SKM-1 treated with dmso at 0.1 percent for 144 hours (cell line): ENCODE measurements at regions not wholly inside any gene's neighbourhood (a gene's known extent, or its start where the extent isn't known, plus 50 kb on each side); places are given as distances from the start of the nearest gene placed in this dataset.

Source experiments
- DNase-seq: peaks from one replicate; lab custom pipeline; 2025; ENCODE audit not compliant: unreplicated experiment; lab: John Stamatoyannopoulos, UW

DNA sequence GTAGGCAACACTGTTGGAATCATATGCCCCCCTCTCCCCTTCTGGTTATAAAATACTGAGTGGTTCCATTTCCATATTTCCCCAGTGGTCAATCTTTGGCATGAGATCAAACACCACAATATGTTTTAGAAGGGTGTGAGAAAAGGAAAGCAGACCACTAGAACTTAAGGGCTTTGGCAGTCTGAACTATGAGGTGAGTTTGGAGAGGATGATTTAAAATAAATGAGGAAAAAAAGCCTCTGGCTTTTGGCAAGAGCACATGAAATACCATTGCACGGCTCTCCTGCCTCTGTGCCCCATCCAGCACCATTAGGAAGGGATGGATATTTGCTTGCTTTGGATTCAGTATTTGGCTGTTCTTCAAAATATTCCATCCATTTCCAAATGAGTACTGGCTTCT lies 339.5 kb upstream of the C1orf87 start:
- no peak for DNase-seq

DNA sequence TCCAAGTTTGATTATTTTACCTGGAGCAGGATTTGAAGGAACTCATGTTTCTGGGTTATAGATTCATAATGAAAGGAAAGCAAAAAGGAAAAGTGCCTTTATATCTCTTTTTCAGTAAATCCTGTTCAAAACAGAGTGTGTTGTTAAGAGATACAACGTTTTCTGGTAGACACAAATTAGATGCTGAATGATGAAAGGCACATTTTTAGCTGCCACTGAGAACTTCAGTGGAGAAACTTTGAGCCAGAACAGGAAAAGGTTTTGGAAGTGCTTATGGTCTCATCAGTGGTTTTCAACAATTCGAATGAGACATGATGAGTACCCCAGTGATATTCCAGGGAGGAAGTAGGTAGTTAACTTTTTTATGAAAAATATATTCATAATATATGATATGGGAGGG lies 338.0 kb upstream of the C1orf87 start:
- DNase-seq = no peak

DNA sequence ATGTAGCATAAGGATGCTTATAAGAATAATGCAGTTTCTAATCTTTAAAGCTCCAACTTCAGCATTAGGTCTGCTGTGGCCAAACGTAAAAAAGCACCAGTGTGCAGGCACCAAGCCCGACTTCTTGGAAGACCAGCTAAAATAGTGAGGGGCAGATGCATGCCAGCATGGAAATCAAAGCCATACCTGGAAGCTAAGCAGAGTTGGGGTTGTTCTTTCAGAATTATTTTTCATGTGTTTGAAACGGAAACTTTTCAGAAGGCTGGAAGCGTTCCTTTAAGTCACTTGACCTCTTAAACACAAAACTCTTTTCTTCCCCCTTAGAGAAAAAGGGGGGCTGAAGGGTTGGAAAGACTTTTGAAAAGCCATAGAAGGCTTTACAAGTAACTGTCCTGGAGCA lies 329.2 kb upstream of the C1orf87 start:
- DNase-seq = no peak

DNA sequence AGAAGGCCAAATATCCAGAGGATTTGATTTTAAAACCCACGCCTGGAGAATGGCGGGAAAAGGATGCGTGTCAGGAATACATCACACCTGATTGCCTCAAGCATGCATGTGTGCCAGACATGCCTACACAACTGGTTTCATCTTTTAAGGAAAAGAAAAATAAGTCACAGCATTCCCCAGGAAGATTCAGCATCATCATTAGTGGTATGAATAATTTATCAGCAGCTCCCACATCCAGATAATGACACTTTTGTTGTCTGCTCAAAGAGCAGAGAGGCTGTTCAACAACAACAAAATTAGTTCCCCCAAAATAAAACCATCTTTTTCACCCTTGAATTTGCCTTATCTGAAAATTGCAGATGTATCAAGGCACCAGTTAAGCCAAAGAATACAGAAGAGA lies 328.6 kb upstream of the C1orf87 start:
- no peak for DNase-seq

DNA sequence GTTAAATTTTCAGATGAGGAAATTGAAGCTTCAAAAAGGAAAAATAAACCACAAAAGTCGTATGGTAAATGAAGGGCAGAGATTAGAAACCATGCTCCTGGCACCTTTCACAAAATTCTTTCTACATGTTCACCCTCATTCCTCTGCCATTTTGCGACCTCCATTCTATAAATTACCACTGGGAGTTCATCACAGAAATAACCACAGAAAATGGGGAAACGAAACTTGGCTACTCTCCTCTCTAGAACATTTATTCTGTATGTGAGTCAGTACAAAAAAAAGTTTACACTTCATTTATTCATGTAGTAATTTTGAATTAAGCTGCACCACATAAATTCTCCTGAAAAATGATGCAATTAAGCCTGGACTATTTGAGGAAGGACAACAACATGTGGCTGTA lies 320.9 kb upstream of the C1orf87 start:
- peak; percentile 20 for DNase-seq

DNA sequence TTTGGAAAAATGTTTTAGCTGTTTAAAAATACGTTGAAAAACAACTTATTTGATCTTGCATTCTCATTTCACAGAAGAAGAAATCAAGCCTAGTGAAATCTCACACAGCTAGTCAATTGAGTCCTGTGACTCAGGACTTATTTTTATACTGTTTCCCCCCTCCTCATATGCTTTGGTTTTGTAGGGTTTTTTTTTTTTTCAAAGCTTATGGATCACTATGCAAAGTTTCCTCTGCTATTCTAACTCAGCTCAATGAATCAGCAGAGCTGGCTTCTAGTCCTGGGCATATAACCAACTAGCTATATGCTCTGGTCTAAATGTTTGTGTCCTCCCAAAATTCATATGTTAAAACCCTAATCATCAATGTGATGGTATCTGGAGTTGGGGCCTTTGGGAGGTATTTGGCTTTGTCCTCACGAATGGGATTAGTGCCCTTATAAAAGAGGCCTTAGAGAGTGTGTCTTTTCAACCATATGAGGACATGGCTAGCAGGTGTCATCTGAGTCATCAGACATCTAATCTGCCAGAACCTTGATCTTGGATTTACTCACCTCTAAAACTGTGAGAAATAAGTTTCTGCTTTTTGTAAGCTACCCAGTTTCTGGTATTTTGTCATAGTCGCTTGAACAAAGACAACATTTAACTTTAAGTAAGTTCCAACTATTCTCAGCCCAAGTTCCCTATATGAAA lies 317.2 kb upstream of the C1orf87 start:
- no peak for DNase-seq

DNA sequence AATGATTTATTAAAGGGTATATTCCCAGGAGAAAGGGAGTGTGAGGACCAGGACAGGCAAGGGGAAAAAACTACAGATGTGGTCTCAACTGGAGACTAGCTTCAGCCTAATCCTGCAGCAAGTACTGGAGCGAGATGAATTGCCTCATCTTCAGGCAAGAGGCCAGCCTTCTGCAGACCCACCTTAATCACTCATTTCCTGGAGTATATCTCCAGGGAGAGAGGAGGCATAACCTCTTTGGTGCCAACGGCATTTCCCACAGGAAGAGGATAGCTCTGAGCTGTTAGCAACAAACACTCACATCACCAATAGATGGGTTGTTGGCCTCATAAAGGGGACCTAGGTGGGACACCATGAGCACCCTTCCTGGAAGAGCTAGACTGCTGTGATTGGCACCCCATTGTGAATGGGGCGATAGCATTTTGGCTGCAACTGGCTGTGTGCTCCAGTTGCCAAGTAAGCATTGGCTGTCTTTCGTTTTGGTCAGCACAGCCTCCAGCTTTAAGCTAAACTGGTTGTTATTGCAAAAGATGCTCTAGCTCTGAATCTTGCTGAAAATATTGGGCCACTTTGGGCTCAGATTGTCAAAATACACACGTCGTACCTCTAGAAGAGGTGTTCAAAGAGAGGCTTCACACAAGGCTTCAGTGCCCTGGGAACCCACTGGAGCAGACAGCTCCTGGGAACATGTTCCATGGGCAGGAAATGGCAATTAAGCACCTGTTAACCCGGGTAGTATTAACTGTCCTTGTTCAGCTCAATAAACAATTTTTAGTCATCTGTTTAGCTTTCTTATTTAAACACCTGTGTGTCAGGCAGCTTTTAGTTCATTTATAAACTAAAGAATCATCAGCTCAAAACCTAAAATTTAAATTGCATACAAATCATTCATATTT lies 314.8 kb upstream of the C1orf87 start:
- no peak for DNase-seq

DNA sequence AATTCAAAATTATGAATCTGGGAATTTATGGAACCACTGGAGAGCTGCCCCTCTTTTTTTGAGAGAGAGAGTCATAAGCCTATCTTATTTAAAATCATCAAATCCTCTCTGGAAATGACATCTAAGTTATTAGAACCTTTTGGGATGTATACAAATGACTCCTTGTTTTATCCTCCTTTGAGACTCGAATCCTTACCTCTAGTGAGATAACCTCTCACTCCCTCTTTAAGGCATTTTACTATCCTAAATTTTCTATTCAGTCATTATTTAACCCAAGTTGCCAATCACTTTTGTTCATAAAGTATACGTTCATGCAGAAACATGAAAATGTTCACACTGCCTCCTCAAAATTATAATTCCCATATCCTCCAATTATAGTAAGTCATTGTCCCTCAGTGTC lies 313.6 kb upstream of the C1orf87 start:
- DNase-seq = no peak

DNA sequence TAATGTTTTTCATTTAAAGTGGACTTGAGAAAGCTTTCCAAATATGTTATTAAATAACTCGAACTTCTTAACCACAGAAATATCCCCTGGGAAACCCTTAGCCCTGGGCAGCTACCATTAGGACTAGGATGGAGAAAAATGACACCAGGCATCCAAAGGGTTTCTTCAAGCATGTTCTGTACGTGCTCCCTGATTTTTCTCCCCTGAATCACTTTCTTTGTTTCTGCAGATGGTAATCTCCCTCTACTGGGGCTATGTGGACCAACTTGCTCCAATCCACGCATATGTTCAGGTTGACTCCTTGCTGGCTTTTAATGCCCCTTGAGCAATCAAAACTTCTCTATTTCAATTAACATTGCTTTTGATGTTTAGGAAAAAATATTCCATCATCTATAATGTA lies 312.7 kb upstream of the C1orf87 start:
- DNase-seq = no peak

DNA sequence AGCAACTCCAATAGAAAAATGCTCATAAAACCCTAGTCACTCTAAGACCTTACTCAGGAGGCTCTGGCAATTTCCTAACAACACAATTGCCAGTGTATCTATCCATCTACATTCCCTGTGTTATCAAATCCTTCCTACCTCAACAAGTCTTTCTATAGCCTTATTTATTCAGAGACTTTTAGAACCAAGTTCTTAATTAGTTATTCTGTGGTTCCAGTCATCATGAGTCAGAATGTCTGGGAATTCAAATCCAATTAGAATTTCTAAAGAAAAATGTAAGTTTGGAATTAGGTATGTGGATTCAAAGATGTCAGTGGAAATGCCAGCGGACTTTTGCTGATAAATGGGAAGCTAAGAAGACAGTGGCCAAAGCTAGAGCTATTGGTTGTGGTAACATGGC lies 302.6 kb upstream of the C1orf87 start:
- no peak for DNase-seq

DNA sequence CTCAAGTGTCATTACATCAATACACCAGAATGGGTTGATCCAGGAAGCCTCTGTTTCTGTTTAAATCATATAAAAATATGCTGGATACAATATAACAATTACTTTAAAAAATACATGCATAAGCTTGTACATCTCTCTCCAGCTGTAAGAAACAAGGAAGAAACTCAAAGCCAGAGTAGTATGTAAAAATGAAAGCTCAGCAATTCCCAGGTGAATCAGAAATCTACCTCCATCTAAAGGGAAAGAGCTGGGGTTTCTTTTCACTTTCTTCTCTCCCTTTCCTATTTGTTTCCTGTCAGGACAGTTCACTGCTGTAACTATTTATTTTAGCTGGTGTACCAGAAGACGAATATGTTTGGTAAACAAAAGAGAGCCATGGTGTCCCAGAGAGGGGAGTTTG lies 301.0 kb upstream of the C1orf87 start:
- no peak for DNase-seq

DNA sequence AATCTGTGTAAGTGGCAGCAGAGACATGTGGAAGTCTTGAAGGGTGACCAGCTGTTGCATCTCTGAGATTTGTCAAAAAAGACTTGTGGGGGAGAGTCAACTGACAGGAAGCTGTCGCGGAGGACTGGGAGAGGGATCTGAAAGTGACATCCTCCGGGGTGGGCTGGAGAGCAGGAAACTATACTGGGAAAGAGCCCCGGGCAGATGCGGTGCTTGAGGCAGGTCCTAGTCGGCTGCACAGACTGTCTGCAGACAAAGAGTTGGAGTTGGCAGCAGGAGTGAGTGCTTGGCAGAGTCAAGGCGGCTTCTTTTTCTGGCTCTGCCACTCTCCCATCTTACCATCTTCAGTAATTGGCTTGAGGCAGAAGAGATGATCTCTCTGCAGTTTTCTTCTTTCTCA lies 294.0 kb upstream of the C1orf87 start:
- no peak for DNase-seq

DNA sequence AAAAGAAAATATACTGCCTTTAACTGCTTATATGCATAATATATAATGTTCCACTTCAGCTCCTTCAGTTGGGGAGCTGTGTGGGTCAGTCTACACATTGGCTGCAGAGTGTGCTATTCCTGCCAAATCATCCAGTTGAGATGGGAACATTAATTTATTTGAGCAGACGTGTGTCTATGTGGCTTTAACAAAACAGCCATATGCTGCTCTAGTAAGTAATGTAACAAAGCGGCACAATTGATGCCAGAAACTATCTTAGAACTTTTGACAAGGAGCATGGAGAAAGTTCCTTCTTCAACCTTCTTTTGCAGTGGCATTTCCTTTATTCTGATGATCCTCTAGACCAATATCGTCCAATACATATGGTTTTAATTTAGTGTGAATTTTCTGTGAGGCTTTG lies 285.9 kb upstream of the C1orf87 start:
- no peak for DNase-seq

DNA sequence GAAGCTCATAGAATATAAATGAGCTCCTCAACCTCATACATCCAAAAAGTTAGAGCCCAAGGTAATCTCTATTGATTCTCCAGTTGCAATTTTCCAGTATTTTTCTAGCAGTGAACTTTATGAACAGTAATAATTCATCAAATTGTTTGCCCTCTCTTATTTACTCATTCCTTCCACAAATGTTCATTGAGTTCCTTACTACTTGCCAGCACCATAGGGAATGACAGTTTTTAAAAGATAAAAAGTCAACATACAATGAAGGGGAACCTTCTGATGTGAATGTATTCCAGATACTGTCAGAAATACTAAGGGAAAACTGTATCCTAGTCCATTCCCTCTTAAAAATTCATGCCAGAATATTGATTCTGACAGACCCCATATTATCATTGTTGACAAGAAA lies 277.0 kb upstream of the C1orf87 start:
- DNase-seq = no peak

DNA sequence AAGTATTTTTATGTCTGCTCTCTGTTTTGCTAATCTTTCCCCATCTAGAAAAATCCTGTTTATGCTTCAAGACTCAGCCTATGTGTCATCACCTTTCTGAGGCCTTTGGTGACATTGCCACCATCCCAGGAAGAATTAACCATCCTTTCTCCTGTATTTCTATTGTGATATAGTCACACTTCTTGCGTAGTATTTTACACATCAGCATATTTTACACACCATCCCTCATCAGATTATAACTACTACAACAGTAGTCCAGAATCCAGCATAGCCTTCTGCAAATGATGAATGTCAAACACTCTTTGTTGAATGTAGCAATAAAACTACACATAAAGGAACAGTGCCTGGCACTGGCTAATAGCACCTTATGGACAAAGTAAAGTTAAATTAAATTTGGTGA lies 275.3 kb upstream of the C1orf87 start:
- no peak for DNase-seq

DNA sequence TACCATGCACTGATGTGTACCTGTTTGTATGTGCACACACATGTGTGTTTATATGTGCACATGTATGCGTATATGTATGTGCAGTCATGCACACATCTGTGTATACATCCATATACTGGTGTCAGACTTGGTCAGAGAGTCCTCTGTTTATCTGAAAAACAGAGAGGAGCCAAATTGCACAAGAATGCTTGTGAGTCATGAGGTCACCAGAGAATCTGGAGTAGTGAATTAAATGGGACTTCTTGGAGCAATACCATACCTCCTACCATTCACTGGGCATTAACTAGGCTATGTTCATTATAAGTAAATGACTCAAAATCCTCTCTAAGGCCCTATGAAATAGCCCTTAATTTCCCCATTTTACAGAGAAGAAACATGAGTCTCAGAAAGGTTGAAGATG lies 272.1 kb upstream of the C1orf87 start:
- no peak for DNase-seq

DNA sequence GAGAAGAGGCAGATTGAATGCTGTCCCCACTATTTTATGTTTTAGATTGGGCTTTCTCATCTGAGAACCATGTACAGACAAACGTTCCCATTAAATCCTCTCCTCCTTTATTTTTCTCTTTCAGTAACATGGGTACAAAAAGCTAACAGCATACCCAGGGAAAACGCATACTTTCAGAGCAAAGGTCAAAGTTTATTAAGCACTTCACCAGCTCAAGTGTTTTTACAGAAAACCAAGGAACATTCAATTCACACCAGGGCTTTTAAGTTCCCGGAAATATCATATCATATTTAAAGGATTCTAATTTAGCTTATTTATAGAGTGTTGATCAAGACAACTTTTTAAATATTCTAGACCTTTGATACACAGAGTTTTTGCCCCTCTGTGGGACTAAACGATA lies 271.5 kb upstream of the C1orf87 start:
- DNase-seq = no peak

DNA sequence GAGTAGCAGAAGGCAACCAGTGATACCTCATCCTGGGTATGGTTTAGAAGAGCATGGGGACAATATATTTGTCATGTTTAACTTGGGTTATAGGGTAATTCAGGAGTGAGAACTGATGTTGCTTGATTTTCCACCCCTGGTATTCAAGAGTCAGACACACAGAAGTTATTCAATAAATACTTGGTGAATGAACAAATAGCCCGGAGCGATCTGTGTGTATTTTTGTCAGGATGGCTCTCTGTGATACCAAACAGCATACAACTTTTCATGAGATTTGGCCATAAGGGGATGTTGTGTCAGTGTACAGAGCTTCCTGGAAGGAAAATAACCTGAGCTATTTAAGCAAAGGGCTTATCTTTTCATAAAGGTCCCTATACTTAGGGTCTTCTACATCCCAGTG lies 270.2 kb upstream of the C1orf87 start:
- no peak for DNase-seq

DNA sequence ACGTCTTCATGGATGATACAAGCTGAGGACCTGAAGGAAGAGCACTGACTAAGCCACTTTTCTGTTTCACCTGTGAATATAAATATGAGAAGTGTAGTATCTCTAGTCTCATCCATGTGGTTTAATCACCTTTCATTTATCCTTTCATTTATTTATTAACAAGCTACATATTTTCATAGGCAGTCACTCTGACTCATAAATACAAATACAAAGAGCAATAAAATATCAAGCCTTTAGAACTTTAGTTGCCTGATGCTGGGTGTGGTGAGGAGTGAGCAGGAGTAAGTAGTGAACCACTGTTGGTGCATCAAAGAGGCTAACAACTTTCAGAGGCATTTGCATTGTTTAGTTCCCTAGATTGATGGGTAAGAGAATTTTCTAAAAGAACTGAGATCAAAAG lies 269.0 kb upstream of the C1orf87 start:
- DNase-seq = no peak

DNA sequence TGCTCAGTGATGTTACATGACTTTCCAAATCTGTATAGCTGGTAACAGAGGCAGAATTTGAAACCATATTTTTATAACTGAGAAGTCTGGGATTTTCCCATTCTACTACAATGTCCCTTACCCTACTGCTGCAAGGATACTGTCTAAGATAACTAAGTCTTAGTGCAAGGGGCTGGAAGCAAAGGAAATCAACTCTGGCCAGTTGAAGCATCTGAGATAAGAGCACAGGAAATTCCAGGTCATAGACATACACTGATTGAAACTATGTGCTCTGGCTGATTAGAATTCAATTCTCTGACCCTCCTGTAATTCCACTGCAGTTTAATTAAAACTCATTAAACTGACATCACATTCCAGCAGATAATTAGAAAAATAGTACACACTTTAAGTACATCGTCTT lies 267.7 kb upstream of the C1orf87 start:
- DNase-seq = no peak

DNA sequence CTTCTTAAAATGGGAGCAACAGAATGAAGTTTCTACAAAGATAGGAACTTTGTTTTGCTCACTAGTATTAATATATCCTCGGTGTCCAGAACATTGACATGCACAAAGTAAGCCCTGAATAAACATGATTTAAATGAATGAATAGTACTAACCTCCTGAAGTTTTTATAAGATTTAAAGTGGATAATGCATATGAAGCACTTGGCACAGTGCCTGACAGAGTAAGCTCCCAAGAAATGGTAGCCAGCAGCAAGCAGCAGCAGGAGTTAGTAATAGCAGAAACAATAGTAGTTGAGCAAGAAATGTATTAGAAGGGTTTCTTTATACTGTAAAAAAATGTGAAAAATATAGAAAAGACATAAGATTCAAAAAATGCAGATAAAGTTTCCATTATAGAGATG lies 258.1 kb upstream of the C1orf87 start:
- DNase-seq = no peak

DNA sequence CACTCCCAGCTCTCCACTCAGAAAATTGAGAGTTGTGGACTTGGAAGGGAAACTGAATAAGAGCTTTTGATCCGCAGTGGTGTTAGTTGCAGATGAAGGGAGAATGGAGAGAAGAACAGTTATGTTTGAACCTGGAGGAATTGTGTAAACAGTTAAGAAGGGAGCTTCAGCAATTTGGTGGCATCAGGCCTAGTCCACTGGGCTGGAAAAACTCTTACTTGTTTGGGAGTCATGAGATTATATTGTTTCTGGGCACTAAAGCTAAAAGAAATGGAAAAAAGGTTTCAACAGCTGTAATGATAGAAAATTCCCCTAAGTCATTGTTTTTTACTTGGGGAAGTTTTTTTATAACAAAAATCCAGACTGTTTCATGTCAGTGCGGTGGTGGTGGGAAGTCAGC lies 256.1 kb upstream of the C1orf87 start:
- no peak for DNase-seq

DNA sequence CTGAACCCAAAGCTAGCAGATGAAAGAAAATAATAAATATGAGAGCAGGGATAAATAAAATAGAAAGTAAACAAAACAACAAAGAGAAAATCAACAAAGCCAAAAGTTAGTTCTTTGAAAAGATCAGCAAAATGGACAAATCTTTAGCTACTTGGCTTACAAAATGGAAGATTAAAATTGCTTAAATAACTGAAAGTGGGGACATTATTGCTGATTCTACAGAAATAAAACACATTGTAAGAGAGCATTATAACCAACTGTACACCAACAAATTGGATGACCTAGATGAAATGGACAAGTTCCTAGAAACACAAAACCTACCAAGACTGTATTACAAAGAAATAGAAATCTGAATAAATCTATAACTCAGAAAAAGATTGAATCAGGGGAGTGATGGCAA lies 238.3 kb upstream of the C1orf87 start:
- DNase-seq = no peak
